Trophoblast cell (in vitro differentiated cells and primary cell): ENCODE measurements at regions not wholly inside any gene's neighbourhood (a gene's known extent, or its start where the extent isn't known, plus 50 kb on each side); places are given as distances from the start of the nearest gene placed in this dataset.

Source experiments
- DNase-seq, 2 donors: peaks; one replicate each; pipeline ENCODE4 v3.0.0-alpha.2; 2016
- H2AFZ ChIP-seq: 2 replicates; pipeline ENCODE4 v1.6.1; 2013; ENCODE audit warnings: low read length, moderate library complexity, mild to moderate bottlenecking; ENCODE audit not compliant: insufficient read depth, poor library complexity
- H2AK5ac ChIP-seq: 2 replicates; pipeline ENCODE4 v1.6.1; 2013; ENCODE audit warnings: mild to moderate bottlenecking, low read length
- H2BK120ac ChIP-seq: 2 replicates; pipeline ENCODE4 v1.6.1; 2013; ENCODE audit warnings: low read length, mild to moderate bottlenecking, moderate library complexity; ENCODE audit not compliant: insufficient read depth, poor library complexity
- H2BK12ac ChIP-seq: 2 replicates; pipeline ENCODE4 v1.6.1; 2013; ENCODE audit warnings: mild to moderate bottlenecking, low read length, moderate library complexity
- H2BK5ac ChIP-seq: 2 replicates; pipeline ENCODE4 v1.6.1; 2013; ENCODE audit warnings: low read length, low read depth, moderate library complexity, mild to moderate bottlenecking; ENCODE audit not compliant: poor library complexity
- H3K14ac ChIP-seq: 2 replicates; pipeline ENCODE4 v1.6.1; 2013; ENCODE audit warnings: mild to moderate bottlenecking, low read length
- H3K18ac ChIP-seq: 2 replicates; pipeline ENCODE4 v1.6.1; 2013; ENCODE audit warnings: mild to moderate bottlenecking, low read length
- H3K23ac ChIP-seq: 2 replicates; pipeline ENCODE4 v1.6.1; 2013; ENCODE audit warnings: low read length
- H3K27ac ChIP-seq: 2 replicates; pipeline ENCODE4 v1.5.1; 2013; ENCODE audit warnings: low read depth, mild to moderate bottlenecking, inconsistent platforms, low read length, moderate library complexity
- H3K27me3 ChIP-seq: 2 replicates; pipeline ENCODE4 v1.6.1; 2013; ENCODE audit warnings: inconsistent platforms, mild to moderate bottlenecking, low read length, moderate library complexity; ENCODE audit not compliant: insufficient read depth
- H3K36me3 ChIP-seq, 2 experiments: 1 replicate in 1 of 2; 2 replicates in 1 of 2; pipeline ENCODE4 v1.6.1; 2013; ENCODE audit warnings: low read length in 2 of 2, mild to moderate bottlenecking in 2 of 2, moderate library complexity in 1 of 2; ENCODE audit not compliant: insufficient read depth in 2 of 2, control insufficient read depth in 1 of 2
- H3K4ac ChIP-seq: 2 replicates; pipeline ENCODE4 v1.6.1; 2013; ENCODE audit warnings: low read depth, mild to moderate bottlenecking, low read length, moderate library complexity
- H3K4me1 ChIP-seq, 2 experiments: 1 replicate in 1 of 2; 2 replicates in 1 of 2; pipeline ENCODE4 v1.6.1; 2013; ENCODE audit warnings: low read length in 2 of 2, mild to moderate bottlenecking in 2 of 2, moderate library complexity in 1 of 2; ENCODE audit not compliant: insufficient read depth in 2 of 2, control insufficient read depth in 1 of 2
- H3K4me2 ChIP-seq: 2 replicates; pipeline ENCODE4 v1.6.1; 2013; ENCODE audit warnings: inconsistent platforms, mild to moderate bottlenecking, low read length, moderate library complexity
- H3K4me3 ChIP-seq: 2 replicates; pipeline ENCODE4 v1.5.1; 2013; ENCODE audit warnings: mild to moderate bottlenecking, low read depth, low read length, inconsistent platforms
- H3K79me1 ChIP-seq: one replicate; pipeline ENCODE4 v1.6.1; 2013; ENCODE audit warnings: low read length
- H3K79me2 ChIP-seq: 2 replicates; pipeline ENCODE4 v1.6.1; 2013; ENCODE audit warnings: low read length, mild to moderate bottlenecking; ENCODE audit not compliant: control insufficient read depth, insufficient read depth, poor library complexity
- H3K9ac ChIP-seq: 2 replicates; pipeline ENCODE4 v1.6.1; 2013; ENCODE audit warnings: mild to moderate bottlenecking, low read length
- H3K9me3 ChIP-seq: 2 replicates; pipeline ENCODE4 v1.6.1; 2013; ENCODE audit warnings: low read depth, mild to moderate bottlenecking, control low read depth, inconsistent platforms, low read length; ENCODE audit not compliant: insufficient read depth
- H4K12ac ChIP-seq: 2 replicates; pipeline ENCODE4 v1.6.1; 2013; ENCODE audit warnings: low read depth, mild to moderate bottlenecking, low read length, moderate library complexity
- H4K8ac ChIP-seq: 2 replicates; pipeline ENCODE4 v1.6.1; 2013; ENCODE audit warnings: low read depth, mild to moderate bottlenecking, low read length, moderate library complexity
- H4K91ac ChIP-seq: one replicate; pipeline ENCODE4 v1.6.1; 2013; ENCODE audit warnings: low read depth, mild to moderate bottlenecking, low read length, moderate library complexity
- WGBS: extraction: QIAGEN DNeasy Blood & Tissue Kit; methylation state at CpG from one replicate; pipeline ENCODE4 v1.1.7; 2013; ENCODE audit warnings: missing lambda C conversion rate; ENCODE audit not compliant: insufficient read length, insufficient coverage; ENCODE audit errors: extremely low coverage; 5-methylcytosine and 5-hydroxymethylcytosine counted together

GRCh38 chr21:41681348-41681801, 85.5 kb downstream of the RIPK4 start:
- peak overlapping the region; percentile 51 for H4K91ac ChIP-seq
- no peak overlapping the region for H3K27ac ChIP-seq
- no peak overlapping the region for H3K4me2 ChIP-seq
- no peak overlapping the region for H3K18ac ChIP-seq
- H2AK5ac ChIP-seq = no peak overlapping the region
- H3K36me3 ChIP-seq = no peaks in the 10 kb centered on the region
- WGBS = no CpG with 5 or more reads among the region's 20 CpGs
- peak in 1 of 2 donors; percentile 43 for DNase-seq
- peak overlapping the region; percentile 43 for H2BK12ac ChIP-seq
- no peak overlapping the region for H3K4ac ChIP-seq
- H3K79me2 ChIP-seq = no peaks in the 10 kb centered on the region
- H3K4me1 ChIP-seq = peaks cover 33 to 41% of the 10 kb centered on the region in 2 experiments
- H3K79me1 ChIP-seq = peaks cover 13% of the 10 kb centered on the region
- no peak overlapping the region for H2BK5ac ChIP-seq
- peaks cover 2% of the 10 kb centered on the region for H3K9me3 ChIP-seq
- H3K27me3 ChIP-seq = no peaks in the 10 kb centered on the region
- H3K23ac ChIP-seq = no peak overlapping the region
- no peak overlapping the region for H2AFZ ChIP-seq
- H4K12ac ChIP-seq = peak overlapping the region; percentile 39
- H4K8ac ChIP-seq = no peak overlapping the region
- peak overlapping the region; percentile 24 for H3K14ac ChIP-seq
- no peak overlapping the region for H3K9ac ChIP-seq
- no peak overlapping the region for H3K4me3 ChIP-seq
- H2BK120ac ChIP-seq = no peak overlapping the region

DNA sequence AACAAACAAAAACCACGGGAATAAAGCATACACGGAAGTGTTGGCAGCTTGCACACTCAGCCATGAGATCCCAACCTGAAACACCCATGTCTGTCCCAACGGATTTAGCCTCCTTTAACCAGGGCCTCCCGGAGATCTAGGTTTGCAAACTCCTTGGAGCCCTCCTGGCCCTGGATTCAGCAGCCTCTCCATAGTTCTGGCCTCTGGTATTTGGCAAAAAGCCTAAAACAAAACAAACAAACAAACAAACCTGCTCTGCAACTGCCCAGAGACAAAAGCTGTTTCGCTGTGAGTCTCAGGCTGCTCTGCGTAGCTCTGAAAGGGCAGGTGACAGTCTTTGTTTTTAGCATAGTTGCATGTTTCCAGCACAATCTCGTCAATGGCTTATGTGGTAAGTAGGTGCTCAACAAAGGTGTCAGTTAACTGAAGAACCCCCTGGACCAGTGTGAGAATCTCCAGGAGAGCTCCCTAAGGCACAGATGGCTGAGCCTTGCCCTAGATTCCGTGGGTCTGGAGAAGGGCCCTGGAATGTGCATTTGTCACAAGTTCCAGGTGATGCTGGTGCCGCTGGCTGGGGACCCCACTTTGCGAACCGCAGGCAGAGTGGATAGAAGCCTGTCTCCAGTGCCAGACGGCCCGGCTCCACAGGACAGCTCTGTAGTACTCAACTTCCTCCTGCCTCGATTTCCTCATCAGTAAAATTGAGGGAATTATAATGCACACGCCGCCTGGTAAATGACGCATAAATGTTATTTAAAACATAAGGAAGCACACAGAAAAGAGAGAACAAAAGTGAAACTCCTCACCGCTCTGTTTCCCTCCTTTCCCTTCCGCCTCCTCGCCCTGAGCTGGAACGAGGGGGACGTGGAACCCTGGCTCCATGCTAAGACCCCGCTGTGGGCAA, 86.2 kb downstream of the RIPK4 start:
- Histone ChIP-seq H3K79me1 (peaks cover 13% of the 10 kb centered on the region), H3K4me3 (no peak overlapping the region), H2BK12ac (peak overlapping the region; percentile 43), H3K23ac (no peak overlapping the region), H3K79me2 (no peaks in the 10 kb centered on the region), H2AFZ (no peak overlapping the region), H3K14ac (no peak overlapping the region), H3K4ac (no peak overlapping the region), H4K12ac (peak overlapping the region; percentile 39), H3K4me1 (peaks cover 33 to 41% of the 10 kb centered on the region in 2 experiments), H3K9me3 (peaks cover 2% of the 10 kb centered on the region), H3K27me3 (no peaks in the 10 kb centered on the region), H3K27ac (no peak overlapping the region), H3K18ac (no peak overlapping the region), H3K4me2 (no peak overlapping the region), H3K9ac (no peak overlapping the region), H2BK120ac (no peak overlapping the region), H3K36me3 (no peaks in the 10 kb centered on the region), H2AK5ac (no peak overlapping the region), H2BK5ac (no peak overlapping the region), H4K91ac (peak overlapping the region; percentile 51), H4K8ac (no peak overlapping the region)
- DNase-seq = peak in 1 of 2 donors; percentile 33
- WGBS = no CpG with 5 or more reads among the region's 23 CpGs

- DNase-seq = peak; percentile 100
- WGBS = no CpG with 5 or more reads among the region's 11 CpGs
- no peak overlapping the region for H3K4me3 ChIP-seq
These were observed 87.9 kb downstream of the RIPK4 start for GRCh38 chr21:41678924-41679318.

GRCh38 chr21:41678016-41678923, 88.6 kb downstream of the RIPK4 start:
- Histone ChIP-seq H4K8ac (peak overlapping the region; percentile 80), H4K12ac (peak overlapping the region; percentile 9), H3K4me2 (peak overlapping the region; percentile 7), H3K18ac (peak overlapping the region; percentile 13), H3K23ac (no peak overlapping the region), H2AK5ac (peak overlapping the region; percentile 6), H3K4me3 (no peak overlapping the region), H2BK120ac (peak overlapping the region; percentile 9), H3K9me3 (peaks cover 2% of the 10 kb centered on the region), H4K91ac (peak overlapping the region; percentile 38), H3K9ac (no peak overlapping the region), H2BK5ac (no peak overlapping the region), H3K79me1 (peaks cover 4% of the 10 kb centered on the region), H3K4ac (no peak overlapping the region), H3K4me1 (peaks cover 20 to 26% of the 10 kb centered on the region in 2 experiments), H2BK12ac (peak overlapping the region; percentile 21), H3K36me3 (no peaks in the 10 kb centered on the region), H3K27me3 (no peaks in the 10 kb centered on the region), H3K79me2 (no peaks in the 10 kb centered on the region), H2AFZ (peak overlapping the region; percentile 3), H3K27ac (peak overlapping the region; percentile 31), H3K14ac (peak overlapping the region; percentile 36)
- no CpG with 5 or more reads among the region's 17 CpGs for WGBS
- DNase-seq = peak in 1 of 2 donors; percentile 14

More at GRCh38 chr21:41678924-41679318, 87.9 kb downstream of the RIPK4 start:
- H3K4me1 ChIP-seq = peaks cover 21 to 29% of the 10 kb centered on the region in 2 experiments
- no peaks in the 10 kb centered on the region for H3K27me3 ChIP-seq
- no peak overlapping the region for H2AK5ac ChIP-seq
- H3K14ac ChIP-seq = no peak overlapping the region
- H2BK5ac ChIP-seq = no peak overlapping the region
- H3K79me1 ChIP-seq = peaks cover 4% of the 10 kb centered on the region
- peak overlapping the region; percentile 13 for H3K18ac ChIP-seq
- peaks cover 2% of the 10 kb centered on the region for H3K9me3 ChIP-seq
- peak overlapping the region; percentile 31 for H3K27ac ChIP-seq
- H3K4me2 ChIP-seq = peak overlapping the region; percentile 7
- H2BK12ac ChIP-seq = peak overlapping the region; percentile 21
- peak overlapping the region; percentile 80 for H4K8ac ChIP-seq
- no peak overlapping the region for H3K23ac ChIP-seq
- no peak overlapping the region for H4K12ac ChIP-seq
- H2BK120ac ChIP-seq = peak overlapping the region; percentile 9
- H3K79me2 ChIP-seq = no peaks in the 10 kb centered on the region
- H3K4ac ChIP-seq = no peak overlapping the region
- H2AFZ ChIP-seq = peak overlapping the region; percentile 3
- peak overlapping the region; percentile 38 for H4K91ac ChIP-seq
- H3K36me3 ChIP-seq = no peaks in the 10 kb centered on the region
- no peak overlapping the region for H3K9ac ChIP-seq
